ENCODE measurements at regions not wholly inside any gene's neighbourhood (a gene's known extent, or its start where the extent isn't known, plus 50 kb on each side); places are given as distances from the start of the nearest gene placed in this dataset.

- no peak overlapping the region for H3K4me3 ChIP-seq (ENCODE audit: low read length)
- no peak for DNase-seq (ENCODE audit: low read depth)
- no peak for TF ChIP-seq CTCF (conservative IDR thresholded peaks at IDR 0.05; ENCODE audit: low read length)
Measured at GRCh38 chr2:151037434-151037833, 224.2 kb downstream of the RBM43 start.

- DNase-seq (ENCODE audit: low read depth), result peak; percentile 39
- no peak for TF ChIP-seq CTCF (conservative IDR thresholded peaks at IDR 0.05; ENCODE audit: low read length)
- H3K4me3 ChIP-seq (ENCODE audit: low read length), result no peak overlapping the region
Measured at GRCh38 chr2:151033271-151034248, 228.1 kb downstream of the RBM43 start.

- H3K4me3 ChIP-seq (ENCODE audit: low read length), result no peak overlapping the region
- TF ChIP-seq CTCF (conservative IDR thresholded peaks at IDR 0.05; ENCODE audit: low read length), result no peak
- DNase-seq (ENCODE audit: low read depth), result peak; percentile 99
Measured at GRCh38 chr2:151032741-151033191, 228.9 kb downstream of the RBM43 start.

- no peak for DNase-seq (ENCODE audit: low read depth)
- peak; percentile 14 for TF ChIP-seq CTCF (conservative IDR thresholded peaks at IDR 0.05; ENCODE audit: low read length)
- no peak overlapping the region for H3K4me3 ChIP-seq (ENCODE audit: low read length)
Measured at GRCh38 chr2:151030663-151031230, 230.9 kb downstream of the RBM43 start.

GRCh38 chr2:151029406-151030157 is 232.1 kb downstream of the RBM43 start:
- TF ChIP-seq CTCF (conservative IDR thresholded peaks at IDR 0.05; ENCODE audit: low read length), result no peak
- H3K4me3 ChIP-seq (ENCODE audit: low read length), result no peak overlapping the region
- peak; percentile 98 for DNase-seq (ENCODE audit: low read depth)

- no peak for DNase-seq (ENCODE audit: low read depth)
- TF ChIP-seq CTCF (conservative IDR thresholded peaks at IDR 0.05; ENCODE audit: low read length), result no peak
- H3K4me3 ChIP-seq (ENCODE audit: low read length), result no peak overlapping the region
Measured at GRCh38 chr2:151028691-151029176, 232.9 kb downstream of the RBM43 start.

Data from AG10803 (cell line).